ENCODE measurements at regions not wholly inside any gene's neighbourhood (a gene's known extent, or its start where the extent isn't known, plus 50 kb on each side); places are given as distances from the start of the nearest gene placed in this dataset.

DNA sequence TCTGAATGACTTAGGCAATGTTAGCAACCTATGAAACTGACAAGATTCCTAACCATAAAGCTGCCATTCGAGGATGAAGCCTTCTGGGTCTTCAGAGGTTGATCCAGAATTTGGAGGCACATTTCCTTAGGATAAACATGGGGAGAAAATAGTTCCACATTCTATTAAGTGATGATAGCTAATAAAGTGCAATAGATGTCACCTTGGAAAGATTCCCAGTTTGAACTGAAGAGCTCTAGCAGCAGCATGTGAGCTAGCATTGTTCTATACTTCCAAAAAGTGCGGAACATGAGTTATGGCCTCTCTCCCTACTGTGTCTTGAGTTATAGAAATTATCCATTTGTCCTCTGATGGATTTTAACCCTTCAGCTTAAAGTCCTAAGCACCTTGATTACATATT lies 991.4 kb upstream of the SLIT2 start:
- H3K9me3 ChIP-seq (ENCODE audit: insufficient read depth, low read length): no peaks in the 10 kb centered on the region
- H3F3A ChIP-seq (ENCODE audit: insufficient read depth): no peaks in the 10 kb centered on the region

DNA sequence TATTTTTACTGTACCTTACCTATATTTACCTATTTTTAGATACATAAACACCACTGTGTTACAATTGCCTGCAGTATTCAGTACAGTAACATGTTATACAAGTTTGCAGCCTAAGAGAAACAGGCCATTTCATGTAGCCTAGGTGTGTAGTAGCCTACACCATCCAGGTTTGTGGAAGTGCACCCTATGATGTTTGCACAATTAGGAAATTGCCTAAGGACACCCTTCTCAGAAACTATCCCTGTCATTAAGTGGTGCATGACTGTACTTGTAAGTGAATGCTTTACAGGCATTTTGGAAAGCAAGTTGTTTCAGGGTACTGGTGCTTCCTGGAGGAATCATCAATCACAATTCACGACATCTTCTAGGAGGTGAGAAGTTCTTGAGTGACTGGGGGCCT lies 991.8 kb upstream of the SLIT2 start:
- no peak overlapping the region for H3K9ac ChIP-seq (ENCODE audit: low read length)
- no peaks in the 10 kb centered on the region for H3K9me3 ChIP-seq (ENCODE audit: insufficient read depth, low read length)
- no peak overlapping the region for H2AFZ ChIP-seq (ENCODE audit: low read depth, low read length, severe bottlenecking)
- no peak overlapping the region for H3K27ac ChIP-seq (ENCODE audit: low read depth, low read length)
- no peaks in the 10 kb centered on the region for H3K79me2 ChIP-seq (ENCODE audit: insufficient read depth, low read length)
- no peak overlapping the region for H3K4me2 ChIP-seq (ENCODE audit: low read depth, low read length, poor library complexity, severe bottlenecking)
- H3F3A ChIP-seq (ENCODE audit: insufficient read depth): no peaks in the 10 kb centered on the region
- no peaks in the 10 kb centered on the region for H3K27me3 ChIP-seq (ENCODE audit: low read length)
- no peaks in the 10 kb centered on the region for H3K36me3 ChIP-seq (ENCODE audit: low read length)
- no peak for TF ChIP-seq EZH2phosphoT487 (conservative IDR thresholded peaks at IDR 0.05; ENCODE audit: low read length)
- TF ChIP-seq, protein P1, sequence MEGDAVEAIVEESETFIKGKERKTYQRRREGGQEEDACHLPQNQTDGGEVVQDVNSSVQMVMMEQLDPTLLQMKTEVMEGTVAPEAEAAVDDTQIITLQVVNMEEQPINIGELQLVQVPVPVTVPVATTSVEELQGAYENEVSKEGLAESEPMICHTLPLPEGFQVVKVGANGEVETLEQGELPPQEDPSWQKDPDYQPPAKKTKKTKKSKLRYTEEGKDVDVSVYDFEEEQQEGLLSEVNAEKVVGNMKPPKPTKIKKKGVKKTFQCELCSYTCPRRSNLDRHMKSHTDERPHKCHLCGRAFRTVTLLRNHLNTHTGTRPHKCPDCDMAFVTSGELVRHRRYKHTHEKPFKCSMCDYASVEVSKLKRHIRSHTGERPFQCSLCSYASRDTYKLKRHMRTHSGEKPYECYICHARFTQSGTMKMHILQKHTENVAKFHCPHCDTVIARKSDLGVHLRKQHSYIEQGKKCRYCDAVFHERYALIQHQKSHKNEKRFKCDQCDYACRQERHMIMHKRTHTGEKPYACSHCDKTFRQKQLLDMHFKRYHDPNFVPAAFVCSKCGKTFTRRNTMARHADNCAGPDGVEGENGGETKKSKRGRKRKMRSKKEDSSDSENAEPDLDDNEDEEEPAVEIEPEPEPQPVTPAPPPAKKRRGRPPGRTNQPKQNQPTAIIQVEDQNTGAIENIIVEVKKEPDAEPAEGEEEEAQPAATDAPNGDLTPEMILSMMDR (IDR thresholded peaks at IDR 0.05; ENCODE audit: insufficient read depth, low read length, poor library complexity, severe bottlenecking): no peak
- no peak overlapping the region for H3K4me3 ChIP-seq (ENCODE audit: insufficient read depth, low read length, poor library complexity, severe bottlenecking)
- H3K9me2 ChIP-seq (replicated peaks; ENCODE audit: insufficient read depth, low read length): no peaks in the 10 kb centered on the region
- H4K20me1 ChIP-seq (ENCODE audit: low read depth, low read length): no peaks in the 10 kb centered on the region

More for the DNA sequence above, 991.4 kb upstream of the SLIT2 start:
- no peak for TF ChIP-seq EZH2phosphoT487 (conservative IDR thresholded peaks at IDR 0.05; ENCODE audit: low read length)
- TF ChIP-seq, protein P1 (IDR thresholded peaks at IDR 0.05; ENCODE audit: insufficient read depth, low read length, poor library complexity, severe bottlenecking): no peak
- no peak overlapping the region for H3K9ac ChIP-seq (ENCODE audit: low read length)
- H3K27me3 ChIP-seq (ENCODE audit: low read length): no peaks in the 10 kb centered on the region
- no peak overlapping the region for H2AFZ ChIP-seq (ENCODE audit: low read depth, low read length, severe bottlenecking)
- H3K9me2 ChIP-seq (replicated peaks; ENCODE audit: insufficient read depth, low read length): no peaks in the 10 kb centered on the region
- no peaks in the 10 kb centered on the region for H3K36me3 ChIP-seq (ENCODE audit: low read length)
- no peak overlapping the region for H3K27ac ChIP-seq (ENCODE audit: low read depth, low read length)
- H3K4me2 ChIP-seq (ENCODE audit: low read depth, low read length, poor library complexity, severe bottlenecking): no peak overlapping the region
- H3K79me2 ChIP-seq (ENCODE audit: insufficient read depth, low read length): no peaks in the 10 kb centered on the region
- H3K4me3 ChIP-seq (ENCODE audit: insufficient read depth, low read length, poor library complexity, severe bottlenecking): no peak overlapping the region
- no peaks in the 10 kb centered on the region for H4K20me1 ChIP-seq (ENCODE audit: low read depth, low read length)

- Histone ChIP-seq H3K4me2 (ENCODE audit: low read depth, low read length, poor library complexity, severe bottlenecking) (no peak overlapping the region), H3K27me3 (ENCODE audit: low read length) (no peaks in the 10 kb centered on the region), H3F3A (ENCODE audit: insufficient read depth) (no peaks in the 10 kb centered on the region), H3K4me3 (ENCODE audit: insufficient read depth, low read length, poor library complexity, severe bottlenecking) (no peak overlapping the region), H4K20me1 (ENCODE audit: low read depth, low read length) (no peaks in the 10 kb centered on the region), H3K9me3 (ENCODE audit: insufficient read depth, low read length) (no peaks in the 10 kb centered on the region), H3K27ac (ENCODE audit: low read depth, low read length) (no peak overlapping the region), H3K9ac (ENCODE audit: low read length) (no peak overlapping the region), H3K36me3 (ENCODE audit: low read length) (no peaks in the 10 kb centered on the region), H2AFZ (ENCODE audit: low read depth, low read length, severe bottlenecking) (no peak overlapping the region), H3K9me2 (replicated peaks; ENCODE audit: insufficient read depth, low read length) (no peaks in the 10 kb centered on the region), H3K79me2 (ENCODE audit: insufficient read depth, low read length) (no peaks in the 10 kb centered on the region)
- no peak for TF ChIP-seq EZH2phosphoT487 (conservative IDR thresholded peaks at IDR 0.05; ENCODE audit: low read length)
- TF ChIP-seq, protein P1 (IDR thresholded peaks at IDR 0.05; ENCODE audit: insufficient read depth, low read length, poor library complexity, severe bottlenecking): no peak
Measured at GRCh38 chr4:19256823-19257222, 994.9 kb upstream of the SLIT2 start.

Data from SU-DHL-6 (cell line).